GM18505 (cell line): ENCODE measurements at regions not wholly inside any gene's neighbourhood (a gene's known extent, or its start where the extent isn't known, plus 50 kb on each side); places are given as distances from the start of the nearest gene placed in this dataset.

ENCODE experiments used
- ATAC-seq: cut with Tn5 transposase; IDR thresholded peaks from one replicate; pipeline ENCODE4 v1.9.1; 2021; ENCODE audit not compliant: unreplicated experiment
- POLR2A ChIP-seq: IDR thresholded peaks from 4 replicates; pipeline ENCODE4 v1.6.1; 2011; ENCODE audit warnings: borderline replicate concordance; ENCODE audit not compliant: insufficient read depth, insufficient read length; ENCODE audit errors: extremely low read depth

GRCh38 chr13:73633817-73634460 is 500.3 kb downstream of the KLF12 start:
- no peak for ATAC-seq
- TF ChIP-seq POLR2A = no peak

GRCh38 chr13:73631411-73631810 is 502.8 kb downstream of the KLF12 start:
- ATAC-seq = no peak

GRCh38 chr13:73625562-73626339 is 508.5 kb downstream of the KLF12 start:
- no peak for ATAC-seq
- TF ChIP-seq POLR2A = no peak

More at GRCh38 chr13:73631411-73631810, 502.8 kb downstream of the KLF12 start:
- no peak for TF ChIP-seq POLR2A

- TF ChIP-seq POLR2A = no peak
- ATAC-seq = no peak
These were observed 510.9 kb downstream of the KLF12 start for GRCh38 chr13:73623281-73623680.

GRCh38 chr13:73622381-73622780 is 511.8 kb downstream of the KLF12 start:
- no peak for ATAC-seq
- no peak for TF ChIP-seq POLR2A

GRCh38 chr13:73618275-73618865 is 515.8 kb downstream of the KLF12 start:
- TF ChIP-seq POLR2A = no peak
- no peak for ATAC-seq

GRCh38 chr13:73616861-73617260 is 517.3 kb downstream of the KLF12 start:
- ATAC-seq = no peak
- no peak for TF ChIP-seq POLR2A

GRCh38 chr13:73610799-73611592 is 523.2 kb downstream of the KLF12 start:
- TF ChIP-seq POLR2A = no peak
- no peak for ATAC-seq

GRCh38 chr13:73608711-73609485 is 525.3 kb downstream of the KLF12 start:
- TF ChIP-seq POLR2A = no peak
- no peak for ATAC-seq

GRCh38 chr13:73608157-73608516 is 526.1 kb downstream of the KLF12 start:
- TF ChIP-seq POLR2A = no peak
- no peak for ATAC-seq

- ATAC-seq = no peak
- TF ChIP-seq POLR2A = no peak
These were observed 526.6 kb downstream of the KLF12 start for GRCh38 chr13:73607489-73608156.

GRCh38 chr13:73603646-73604045 is 530.6 kb downstream of the KLF12 start:
- ATAC-seq = no peak
- TF ChIP-seq POLR2A = no peak
